ENCODE measurements at regions not wholly inside any gene's neighbourhood (a gene's known extent, or its start where the extent isn't known, plus 50 kb on each side); places are given as distances from the start of the nearest gene placed in this dataset.
"Not testable (repeated sequence)": the region's sequence is repeated elsewhere in the genome, so short reads cannot be mapped to it uniquely, and the experiment has no call there.

- no peak for TF ChIP-seq ZMIZ1 (IDR thresholded peaks at IDR 0.05; ENCODE audit: low read depth in 2 of 2, low read length in 2 of 2)
Observed at GRCh38 chr5:42943931-42944631, 96.0 kb downstream of the ANXA2R start (continued).

GRCh38 chr5:42940853-42941252 is 99.3 kb downstream of the ANXA2R start:
- no peak for TF ChIP-seq ZNF277 (CRISPR knock-in tag; IDR thresholded peaks at IDR 0.05; ENCODE audit: borderline replicate concordance)
- no peak for TF ChIP-seq ATF2 (CRISPR knock-in tag; IDR thresholded peaks at IDR 0.05)
- no peak for TF ChIP-seq MXI1 (IDR thresholded peaks at IDR 0.05; ENCODE audit: low read depth, low read length)
- no peak for TF ChIP-seq BCL6 (CRISPR knock-in tag; IDR thresholded peaks at IDR 0.05)
- TF ChIP-seq CC2D1A (IDR thresholded peaks at IDR 0.05), result no peak
- Histone ChIP-seq H3K9me3 (replicated peaks; ENCODE audit: control insufficient read depth, insufficient read depth, low read depth, low read length) (no peaks in the 10 kb centered on the region; the same call in 1 of the 2 replicates), H2AFZ (ENCODE audit: low read depth, low read length) (no peak overlapping the region), H3K4me2 (ENCODE audit: insufficient read depth, low read length) (no peak overlapping the region), H4K20me1 (replicated peaks; ENCODE audit: control insufficient read depth, insufficient read depth, low read length) (no peaks in the 10 kb centered on the region), H3K27ac (ENCODE audit: extremely low read depth, low read depth, low read length) (no peak overlapping the region), H3K36me3 (ENCODE audit: control insufficient read depth, insufficient read depth, low read length) (no peaks in the 10 kb centered on the region), H3K4me1 (replicated peaks in 1 of 2; ENCODE audit: control insufficient read depth in 2 of 2, insufficient read depth in 2 of 2, low read length in 2 of 2) (no peaks in the 10 kb centered on the region), H3K27me3 (ENCODE audit: control insufficient read depth in 2 of 2, insufficient read depth in 2 of 2, low read length in 2 of 2) (0 out of 5 replicates have a peak, but pooled peaks cover 0 to 2% of the 10 kb centered on the region in 2 experiments), H3K79me2 (ENCODE audit: control insufficient read depth, insufficient read depth, low read length) (no peaks in the 10 kb centered on the region), H3K9ac (ENCODE audit: insufficient read depth in 1 of 2, low read depth in 2 of 2, low read length in 2 of 2) (no peak overlapping the region), H3K9me1 (ENCODE audit: control insufficient read depth, insufficient read depth, low read length) (no peaks in the 10 kb centered on the region), H3K4me3 (no peak overlapping the region)
- ChIA-PET POLR2A (interaction anchor here (0.6 kb wide), 1 partner anchor 105 kb away, joined by 3 read pairs; no protein-coding TSS in a partner anchor), CTCF (ENCODE audit: low intra/inter-chr PET ratio) (no interaction called here)
- intact Hi-C loops (cut with micrococcal nuclease) (no loop called here), in situ Hi-C loops (cut with MboI) (no loop called here)
- FAIRE-seq (no peak), ATAC-seq (no peak), DNase-seq (ENCODE audit: extremely low read depth in 1 of 4, low spot score in 3 of 4) (no peak)
- BruUV-seq (replicated peaks), result no TSS peak

- BruUV-seq (replicated peaks); H3K36me3 ChIP-seq (ENCODE audit: control insufficient read depth, insufficient read depth, low read length); H3K9ac ChIP-seq (ENCODE audit: insufficient read depth in 1 of 2, low read depth in 2 of 2, low read length in 2 of 2); intact Hi-C loops (cut with micrococcal nuclease); H3K4me1 ChIP-seq (replicated peaks in 1 of 2; ENCODE audit: control insufficient read depth in 2 of 2, insufficient read depth in 2 of 2, low read length in 2 of 2); H3K4me2 ChIP-seq (ENCODE audit: insufficient read depth, low read length); H3K79me2 ChIP-seq (ENCODE audit: control insufficient read depth, insufficient read depth, low read length); POLR2A ChIA-PET; FAIRE-seq; H3K27me3 ChIP-seq (ENCODE audit: control insufficient read depth in 2 of 2, insufficient read depth in 2 of 2, low read length in 2 of 2); H2AFZ ChIP-seq (ENCODE audit: low read depth, low read length); DNase-seq (ENCODE audit: extremely low read depth in 1 of 4, low spot score in 3 of 4); ATAC-seq; CTCF ChIA-PET (ENCODE audit: low intra/inter-chr PET ratio); H4K20me1 ChIP-seq (replicated peaks; ENCODE audit: control insufficient read depth, insufficient read depth, low read length); H3K9me3 ChIP-seq (replicated peaks; ENCODE audit: control insufficient read depth, insufficient read depth, low read depth, low read length); H3K4me3 ChIP-seq; H3K9me1 ChIP-seq (ENCODE audit: control insufficient read depth, insufficient read depth, low read length); in situ Hi-C loops (cut with MboI); H3K27ac ChIP-seq (ENCODE audit: extremely low read depth, low read depth, low read length): not testable (repeated sequence)
- 13% methylated on average over 8 of the region's 8 CpGs for whole genome bisulfite sequencing (ENCODE audit: insufficient coverage, low coverage, missing lambda C conversion rate)
Observed at GRCh38 chr5:42932011-42932410, 108.1 kb downstream of the ANXA2R start.

Data from K562 (cell line).